ENCODE measurements at regions not wholly inside any gene's neighbourhood (a gene's known extent, or its start where the extent isn't known, plus 50 kb on each side); places are given as distances from the start of the nearest gene placed in this dataset.

DNA sequence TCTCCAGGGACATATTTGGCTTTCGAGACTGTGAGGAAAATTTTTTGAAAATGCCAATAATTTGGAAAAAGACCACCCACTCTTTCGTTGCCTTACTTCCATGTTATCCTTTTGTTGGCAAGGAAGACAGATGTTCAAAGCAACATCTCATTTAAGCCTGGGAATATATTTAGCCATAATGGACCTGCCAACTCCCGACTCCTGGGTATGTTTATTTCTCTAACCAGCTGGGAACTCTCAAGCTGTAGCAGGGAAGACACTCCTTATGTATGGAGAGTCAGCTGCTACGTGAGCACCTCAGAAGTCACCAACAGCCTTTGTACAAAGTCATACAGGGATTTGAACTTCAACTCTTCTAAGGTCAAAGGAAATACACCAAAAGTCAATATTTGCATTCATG, 96.5 kb upstream of the DAAM1 start:
- no peaks in the 10 kb centered on the region for H3K36me3 ChIP-seq (ENCODE audit: control insufficient read depth, insufficient read depth, low read length)
- POLR2A ChIA-PET = no interaction called here
- no peak for TF ChIP-seq CTCF (IDR thresholded peaks at IDR 0.05; ENCODE audit: insufficient read depth, low read depth, low read length)
- DNase-seq (ENCODE audit: low read depth) = no peak
- H3K4me3 ChIP-seq (ENCODE audit: low read depth, low read length) = no peak overlapping the region
- CTCF ChIA-PET = interaction anchor here (1.0 to 1.2 kb wide), 2 partner anchors 9 to 37 kb away, joined by 3 to 4 read pairs; no protein-coding TSS in a partner anchor
- H3K27me3 ChIP-seq (ENCODE audit: control insufficient read depth, insufficient read depth, low read length) = no peaks in the 10 kb centered on the region

DNA sequence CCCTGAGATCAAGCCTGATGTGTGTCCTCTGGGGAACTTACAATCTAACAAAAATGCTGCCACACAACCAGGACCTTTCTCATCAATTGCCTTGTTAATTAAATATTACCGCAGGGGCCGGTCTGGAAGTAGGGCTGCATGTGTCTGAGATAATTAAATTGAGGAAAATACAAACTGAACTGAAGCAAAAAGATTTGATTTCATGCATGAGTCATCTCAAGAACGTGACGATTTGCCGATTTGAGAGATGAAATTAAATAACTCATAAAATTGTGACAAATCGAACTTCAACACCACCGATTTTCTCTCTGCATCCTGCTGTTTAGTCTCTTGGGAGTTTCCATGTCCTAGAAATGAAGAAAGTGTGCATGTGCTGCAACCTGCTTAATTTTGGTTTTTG, 94.6 kb upstream of the DAAM1 start:
- no peaks in the 10 kb centered on the region for H3K36me3 ChIP-seq (ENCODE audit: control insufficient read depth, insufficient read depth, low read length)
- no peak overlapping the region for H3K4me3 ChIP-seq (ENCODE audit: low read depth, low read length)
- ChIA-PET POLR2A (no interaction called here), CTCF (no interaction called here)
- H3K27me3 ChIP-seq (ENCODE audit: control insufficient read depth, insufficient read depth, low read length) = no peaks in the 10 kb centered on the region
- no peak for DNase-seq (ENCODE audit: low read depth)
- TF ChIP-seq CTCF (IDR thresholded peaks at IDR 0.05; ENCODE audit: insufficient read depth, low read depth, low read length) = no peak

GRCh38 chr14:59096303-59096702, 92.2 kb upstream of the DAAM1 start:
- no peak for TF ChIP-seq CTCF (IDR thresholded peaks at IDR 0.05; ENCODE audit: insufficient read depth, low read depth, low read length)
- DNase-seq (ENCODE audit: low read depth) = no peak
- no peaks in the 10 kb centered on the region for H3K27me3 ChIP-seq (ENCODE audit: control insufficient read depth, insufficient read depth, low read length)
- ChIA-PET CTCF (no interaction called here), POLR2A (no interaction called here)
- H3K4me3 ChIP-seq (ENCODE audit: low read depth, low read length) = no peak overlapping the region
- H3K36me3 ChIP-seq (ENCODE audit: control insufficient read depth, insufficient read depth, low read length) = no peaks in the 10 kb centered on the region

DNA sequence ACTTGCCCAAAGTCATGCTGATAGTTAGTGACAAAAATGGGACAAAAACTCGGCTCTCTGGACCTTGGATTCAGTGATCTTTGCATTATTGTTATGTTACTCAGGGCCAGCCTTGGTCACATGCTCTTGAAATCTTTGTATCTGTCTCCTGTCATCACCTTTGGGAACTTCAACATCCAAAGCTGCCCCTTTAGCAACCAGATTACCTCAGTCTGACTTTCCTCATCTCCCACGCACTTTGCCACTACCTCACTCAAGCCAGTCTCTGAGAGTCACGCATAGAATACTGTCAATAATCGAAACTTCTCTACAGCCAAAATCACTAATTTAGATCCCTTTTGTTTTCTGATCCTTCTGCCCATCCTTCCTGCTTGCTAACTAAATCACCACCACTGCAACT, 90.8 kb upstream of the DAAM1 start:
- Histone ChIP-seq H3K4me3 (ENCODE audit: low read depth, low read length) (no peak overlapping the region), H3K36me3 (ENCODE audit: control insufficient read depth, insufficient read depth, low read length) (no peaks in the 10 kb centered on the region), H3K27me3 (ENCODE audit: control insufficient read depth, insufficient read depth, low read length) (no peaks in the 10 kb centered on the region)
- TF ChIP-seq CTCF (IDR thresholded peaks at IDR 0.05; ENCODE audit: insufficient read depth, low read depth, low read length) = no peak
- no peak for DNase-seq (ENCODE audit: low read depth)
- POLR2A ChIA-PET = no interaction called here
- CTCF ChIA-PET = interaction anchor here (1.1 kb wide), 1 partner anchor 459 kb away, joined by 3 read pairs; no protein-coding TSS in a partner anchor

- no peak for TF ChIP-seq CTCF (IDR thresholded peaks at IDR 0.05; ENCODE audit: insufficient read depth, low read depth, low read length)
- POLR2A ChIA-PET = no interaction called here
- CTCF ChIA-PET = interaction anchor here (1.1 kb wide), 1 partner anchor 459 kb away, joined by 3 read pairs; no protein-coding TSS in a partner anchor
- Histone ChIP-seq H3K36me3 (ENCODE audit: control insufficient read depth, insufficient read depth, low read length) (no peaks in the 10 kb centered on the region), H3K27me3 (ENCODE audit: control insufficient read depth, insufficient read depth, low read length) (no peaks in the 10 kb centered on the region), H3K4me3 (ENCODE audit: low read depth, low read length) (no peak overlapping the region)
- DNase-seq (ENCODE audit: low read depth) = peak; percentile 75
Observed at GRCh38 chr14:59098377-59098776, 90.1 kb upstream of the DAAM1 start.

Data from BJ (cell line).